ENCODE measurements at regions not wholly inside any gene's neighbourhood (a gene's known extent, or its start where the extent isn't known, plus 50 kb on each side); places are given as distances from the start of the nearest gene placed in this dataset.
"Not testable (repeated sequence)": the region's sequence is repeated elsewhere in the genome, so short reads cannot be mapped to it uniquely, and the experiment has no call there.

DNA sequence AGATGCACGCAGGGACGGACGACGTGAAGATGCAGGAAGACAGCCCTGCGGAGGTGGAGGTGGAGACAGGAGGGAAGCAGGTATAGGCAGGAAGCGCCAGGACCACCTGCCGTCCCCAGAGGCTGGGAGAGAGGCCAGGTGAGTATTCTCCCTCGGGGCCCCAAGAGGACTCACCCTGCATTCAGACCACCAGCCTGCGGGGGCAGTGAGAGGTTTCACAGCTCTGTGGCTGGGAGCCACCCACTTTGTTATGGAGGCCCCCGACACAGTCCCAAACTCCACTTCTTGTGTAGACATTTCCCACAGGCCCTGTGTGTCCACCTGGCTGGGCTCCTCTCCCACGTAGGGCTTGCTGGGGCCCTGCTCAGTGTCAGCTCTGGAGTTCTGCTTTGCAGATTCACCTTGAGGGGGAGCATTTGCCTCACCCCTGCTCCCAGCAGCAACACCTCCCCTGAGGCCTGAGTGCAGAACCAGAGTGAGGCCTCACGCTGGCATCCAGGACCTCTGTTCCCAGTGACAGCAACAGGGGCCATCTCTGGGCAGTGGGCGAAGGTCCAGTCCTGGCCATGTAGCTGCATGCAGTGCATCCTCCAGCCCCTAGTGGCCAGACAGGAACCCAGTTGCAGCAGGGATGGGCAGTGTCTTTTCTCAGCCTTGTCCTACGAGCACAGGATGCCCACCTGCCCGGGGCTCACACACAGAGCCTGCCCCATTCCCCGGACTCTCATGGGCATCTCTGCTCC lies 119.4 kb upstream of the IQSEC1 start:
- DNase-seq: no peak

DNA sequence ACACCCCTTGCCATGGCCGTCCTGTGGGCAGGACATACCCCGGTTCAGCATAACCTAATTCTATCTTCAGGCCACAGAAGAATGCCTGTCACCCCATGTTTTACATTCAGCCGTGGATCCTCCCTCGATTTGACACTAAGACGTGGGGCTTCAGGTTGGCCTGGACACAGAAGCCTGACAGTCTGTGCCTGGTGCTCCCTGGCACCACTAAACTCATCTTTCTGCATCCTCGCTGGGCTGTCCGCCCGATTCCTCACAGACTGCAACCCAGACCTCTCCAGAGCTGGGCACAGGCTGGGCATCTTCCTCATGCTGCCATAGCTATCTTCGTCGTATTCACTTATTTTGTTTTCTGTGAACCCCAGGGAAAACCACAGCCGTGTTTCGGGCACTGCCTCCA lies 117.8 kb upstream of the IQSEC1 start:
- no peak for DNase-seq

DNA sequence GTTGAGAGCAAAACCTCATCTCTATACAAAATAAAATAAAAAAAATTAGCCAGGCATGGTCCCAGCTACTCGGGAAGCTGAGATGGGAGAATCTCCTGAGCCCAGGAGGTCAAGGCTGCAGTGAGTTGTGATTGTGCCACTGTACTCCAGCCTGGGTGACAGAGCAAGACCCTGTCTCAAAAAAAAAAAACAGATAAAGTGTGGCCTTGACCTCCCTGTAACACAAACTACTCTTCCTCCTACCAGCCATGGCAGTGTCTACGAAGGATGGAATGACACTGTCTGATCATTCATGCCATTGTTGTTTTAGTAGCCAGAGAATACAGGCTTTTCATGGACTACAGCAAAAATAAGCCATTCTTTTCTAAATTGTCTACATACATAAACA lies 117.1 kb upstream of the IQSEC1 start:
- no peak for DNase-seq

DNA sequence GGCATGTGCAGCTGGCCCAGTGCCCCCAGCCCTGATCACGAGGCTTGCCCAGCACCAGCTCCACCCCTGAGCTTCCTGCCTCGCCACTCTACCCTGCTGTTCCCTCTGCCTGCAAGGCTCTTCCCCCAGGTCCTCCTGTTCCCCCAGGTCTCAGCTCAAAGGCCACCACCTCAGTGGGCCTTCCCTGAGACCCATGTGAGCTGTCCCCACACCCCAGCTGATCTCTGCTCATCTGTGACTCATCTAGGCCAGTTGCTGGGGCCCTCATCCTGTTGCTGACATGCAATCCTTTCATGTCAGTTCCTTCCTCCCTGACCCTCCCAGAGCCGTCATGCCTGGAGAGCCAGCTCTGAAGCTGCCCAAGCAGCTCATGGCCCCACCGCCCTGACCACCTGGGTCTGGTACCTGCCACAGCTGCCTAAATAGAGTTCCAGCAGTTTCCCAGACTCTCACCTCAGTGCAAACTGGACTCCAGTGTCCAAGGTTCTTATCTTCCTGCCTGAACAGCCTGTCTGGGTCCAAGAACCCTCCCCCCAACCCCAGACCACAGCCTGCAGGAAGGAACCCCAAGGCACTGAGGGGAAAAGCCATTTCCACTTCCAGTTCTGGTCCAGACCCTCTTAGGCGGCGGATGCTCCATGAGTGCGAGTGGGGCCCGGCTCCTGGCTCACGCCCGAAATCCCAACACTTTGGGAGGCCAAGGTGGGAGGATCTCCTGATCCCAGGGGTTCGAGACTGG lies 116.6 kb upstream of the IQSEC1 start:
- DNase-seq: no peak

DNA sequence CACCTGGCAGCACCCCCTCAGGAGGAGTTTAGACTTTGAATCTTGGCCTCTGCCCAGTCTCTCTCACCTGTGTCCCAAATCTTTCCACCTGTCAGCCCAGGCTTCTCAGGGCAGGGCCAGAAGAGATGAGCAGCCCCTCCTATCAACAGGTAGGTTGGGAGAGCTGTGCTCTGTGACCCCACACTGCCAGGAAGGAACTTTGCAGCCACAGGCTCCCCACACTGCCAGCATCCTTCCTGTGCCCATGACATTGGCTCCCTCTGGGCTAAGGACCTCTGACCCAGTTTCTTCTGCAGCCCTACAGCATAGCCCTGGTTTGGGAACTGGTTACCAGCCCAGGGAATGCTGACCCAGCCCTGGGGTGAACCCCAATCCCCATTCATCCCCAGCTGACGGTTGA lies 115.7 kb upstream of the IQSEC1 start:
- no peak for DNase-seq

DNA sequence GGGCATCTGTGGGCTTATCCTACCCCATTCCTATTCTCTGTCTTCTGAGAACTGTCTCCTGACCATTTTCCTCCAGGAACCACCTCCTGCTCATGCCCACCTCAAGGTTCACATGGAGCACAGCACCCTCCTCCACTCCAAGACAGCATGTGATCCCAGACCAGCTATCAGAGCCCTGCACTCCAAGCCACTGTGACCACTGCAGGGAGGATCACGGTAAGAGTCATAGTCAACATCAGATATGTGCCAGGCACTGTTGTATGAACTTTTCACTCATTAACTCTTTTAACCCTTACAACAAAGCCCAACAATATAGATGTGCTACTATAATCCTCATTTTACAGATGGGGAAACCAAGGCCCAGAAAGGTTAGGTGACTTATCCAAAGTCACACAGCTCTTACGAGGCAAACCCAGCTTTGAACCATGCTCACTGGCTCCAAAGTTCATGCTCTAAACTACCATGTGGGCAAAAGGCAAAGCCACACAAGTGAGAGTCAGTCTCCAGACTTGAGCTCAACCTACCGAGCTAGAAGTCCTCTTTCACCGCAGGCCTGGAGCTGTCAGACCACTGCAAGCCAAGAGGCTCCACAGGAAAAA lies 115.1 kb upstream of the IQSEC1 start:
- DNase-seq: no peak

DNA sequence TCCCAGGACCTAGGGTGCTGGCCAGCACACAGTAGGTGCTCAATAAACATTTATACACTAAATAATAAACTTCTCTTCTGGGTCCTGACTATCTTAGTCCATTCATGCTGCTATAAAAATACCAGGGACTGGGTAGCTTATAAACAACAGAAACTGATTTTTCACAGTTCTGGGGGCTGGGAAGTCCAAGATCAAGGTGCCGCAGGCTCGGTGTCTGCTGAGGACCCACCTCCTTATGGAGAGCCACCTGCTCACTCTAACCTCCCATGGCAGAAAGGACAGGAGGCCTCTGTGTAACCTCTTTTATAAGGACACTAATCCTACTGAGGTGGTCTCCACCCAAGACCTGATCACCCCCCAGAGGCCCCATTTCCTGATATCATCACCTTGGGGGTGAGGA lies 114.4 kb upstream of the IQSEC1 start:
- no peak for DNase-seq

DNA sequence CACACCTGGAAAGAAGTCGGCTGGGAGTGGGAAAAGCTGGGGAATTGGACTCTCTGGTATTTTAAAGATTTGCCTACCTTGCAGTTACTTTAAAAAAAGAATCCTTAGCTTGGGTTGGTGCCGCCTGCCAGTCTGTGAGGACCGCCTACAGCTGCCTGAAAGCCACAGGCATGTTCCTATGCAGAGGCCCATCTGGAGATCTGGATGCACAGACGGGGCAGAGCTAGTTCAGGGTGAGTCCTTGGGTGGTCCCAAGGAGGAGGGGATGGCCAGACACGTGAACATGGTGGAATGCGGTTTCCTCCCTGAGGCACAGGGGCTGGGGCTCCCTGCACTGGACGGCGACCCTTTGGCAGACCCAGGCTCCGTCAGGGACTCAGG lies 113.2 kb upstream of the IQSEC1 start:
- no peak for DNase-seq

DNA sequence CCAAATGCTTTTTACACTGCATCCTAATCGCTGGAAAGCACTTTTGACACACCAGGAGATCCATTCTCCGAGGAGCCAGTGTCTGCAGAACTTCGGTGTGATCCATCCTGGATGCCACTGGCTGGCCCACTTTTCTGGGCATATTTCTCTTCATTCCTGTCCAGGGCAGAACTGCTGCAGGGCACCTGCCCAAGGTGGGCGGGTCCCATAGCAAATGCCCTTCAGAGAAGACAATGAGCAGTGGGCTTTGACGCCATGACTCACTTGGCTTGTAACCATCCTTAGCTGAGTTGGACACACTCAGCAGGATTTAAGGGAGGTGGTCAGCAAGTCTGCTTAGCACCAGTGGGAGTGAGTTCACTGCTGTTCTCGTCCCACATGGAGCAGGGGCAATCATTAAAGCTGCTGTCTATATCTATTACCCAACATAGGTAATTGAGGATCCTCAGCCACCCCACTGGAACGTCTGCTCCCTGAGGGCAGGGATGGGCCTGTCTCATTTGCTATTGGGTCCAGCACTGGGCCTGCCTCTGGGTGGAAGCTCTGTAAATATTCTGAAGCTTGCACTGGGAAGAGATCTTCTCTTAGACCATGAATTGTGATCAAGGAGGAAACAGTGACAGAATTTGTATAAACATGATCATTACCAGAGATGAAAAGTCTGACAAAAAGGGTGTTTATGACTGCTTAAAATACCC lies 112.7 kb upstream of the IQSEC1 start:
- DNase-seq: no peak

DNA sequence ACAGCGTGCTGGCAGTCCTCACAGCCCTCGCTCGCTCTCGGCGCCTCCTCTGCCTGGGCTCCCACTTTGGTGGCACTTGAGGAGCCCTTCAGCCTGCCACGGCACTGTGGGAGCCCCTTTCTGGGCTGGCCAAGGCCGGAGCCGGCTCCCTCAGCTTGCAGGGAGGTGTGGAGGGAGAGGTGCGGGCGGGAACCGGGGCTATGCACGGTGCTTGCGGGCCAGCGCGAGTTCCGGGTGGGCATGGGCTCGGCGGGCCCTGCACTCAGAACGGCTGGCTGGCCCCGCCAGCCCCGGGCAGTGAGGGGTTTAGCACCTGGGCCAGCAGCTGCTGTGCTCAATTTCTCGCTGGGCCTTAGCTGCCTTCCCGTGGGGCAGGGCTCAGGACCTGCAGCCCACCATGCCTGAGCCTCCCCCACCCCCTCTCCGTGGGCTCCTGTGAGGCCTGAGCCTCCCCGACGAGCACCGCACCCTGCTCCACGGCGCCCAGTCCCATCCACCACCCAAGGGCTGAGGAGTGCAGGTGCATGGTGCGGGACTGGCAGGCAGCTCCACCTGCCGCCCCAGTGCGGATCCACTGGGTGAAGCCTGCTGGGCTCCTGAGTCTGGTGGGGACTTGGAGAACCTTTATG lies 106.5 kb upstream of the IQSEC1 start:
- DNase-seq: not testable (repeated sequence)

DNA sequence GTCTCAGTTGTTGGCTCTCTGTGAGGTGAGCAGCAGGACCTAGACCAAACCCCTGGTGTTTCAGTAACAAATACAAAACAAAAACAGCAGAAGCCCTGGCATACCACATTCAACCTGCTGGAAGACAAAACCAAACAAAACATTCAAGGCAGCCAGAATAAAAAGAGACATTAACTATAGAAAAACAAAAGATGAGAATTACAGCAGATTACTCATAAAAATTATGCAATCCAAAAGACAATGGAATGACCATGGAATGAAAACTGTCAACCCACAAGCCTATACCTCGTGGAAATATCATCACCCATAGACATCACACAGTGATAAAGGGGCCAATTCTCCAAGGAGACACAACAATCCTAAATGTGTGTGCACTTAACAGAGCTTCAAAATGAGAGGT lies 106.0 kb upstream of the IQSEC1 start:
- no peak for DNase-seq

DNA sequence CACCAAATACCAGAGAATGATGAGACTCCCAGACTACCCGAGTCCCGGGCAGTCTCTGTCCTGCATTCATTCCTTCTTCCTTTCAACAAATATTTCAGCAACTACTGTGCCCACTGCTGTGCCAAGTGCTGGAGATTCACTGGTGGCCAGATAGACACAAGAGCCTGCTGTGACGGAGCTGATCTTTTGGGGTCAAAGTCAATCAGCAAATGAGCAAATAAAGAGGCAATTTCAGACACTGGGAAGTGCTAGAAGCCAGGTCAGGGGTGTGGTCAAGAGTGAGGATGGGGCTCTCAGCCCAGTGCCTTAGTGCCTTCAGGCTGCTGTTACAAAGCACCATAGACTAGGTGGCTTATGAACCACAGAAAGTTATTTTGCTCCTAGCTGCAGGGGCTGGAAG lies 104.9 kb upstream of the IQSEC1 start:
- DNase-seq: no peak

DNA sequence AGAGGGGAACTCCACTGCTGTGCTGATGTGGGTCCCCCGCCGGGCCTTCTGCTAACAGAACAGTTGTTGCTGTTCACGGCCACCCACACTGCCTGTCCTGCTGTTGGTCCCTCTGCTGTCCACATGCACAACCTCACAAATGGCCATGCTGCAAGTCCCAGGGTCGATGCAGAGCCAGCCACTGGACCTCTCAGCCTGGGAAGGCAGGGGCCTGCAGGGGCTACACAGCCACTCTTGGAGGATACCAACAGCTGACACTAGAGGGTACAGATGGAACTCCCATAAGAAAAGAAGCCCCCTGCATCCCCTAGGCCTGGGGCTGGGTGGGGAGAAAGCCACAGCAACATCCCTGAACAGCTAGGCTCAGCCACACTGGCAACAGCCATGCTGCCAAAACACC lies 104.4 kb upstream of the IQSEC1 start:
- DNase-seq: no peak

DNA sequence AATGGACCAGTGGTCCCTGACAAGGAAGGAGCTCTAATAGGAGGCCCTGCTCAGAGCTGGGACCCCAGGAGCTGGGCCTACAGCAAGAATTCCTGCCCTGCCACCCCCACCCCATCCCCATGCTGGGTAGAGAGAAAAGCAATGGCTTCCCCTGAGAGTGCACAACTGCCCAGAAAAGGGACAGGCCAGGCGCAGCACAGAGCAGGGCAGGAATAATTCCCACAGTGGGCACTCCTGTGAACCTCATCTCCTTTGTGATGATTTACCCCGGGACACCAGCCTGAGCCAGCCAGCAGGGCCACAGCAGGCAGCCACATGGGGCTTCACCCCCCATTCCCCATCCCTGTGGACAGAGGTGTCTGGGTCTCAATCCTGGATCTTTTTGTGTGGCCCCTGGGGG lies 104.0 kb upstream of the IQSEC1 start:
- no peak for DNase-seq

DNA sequence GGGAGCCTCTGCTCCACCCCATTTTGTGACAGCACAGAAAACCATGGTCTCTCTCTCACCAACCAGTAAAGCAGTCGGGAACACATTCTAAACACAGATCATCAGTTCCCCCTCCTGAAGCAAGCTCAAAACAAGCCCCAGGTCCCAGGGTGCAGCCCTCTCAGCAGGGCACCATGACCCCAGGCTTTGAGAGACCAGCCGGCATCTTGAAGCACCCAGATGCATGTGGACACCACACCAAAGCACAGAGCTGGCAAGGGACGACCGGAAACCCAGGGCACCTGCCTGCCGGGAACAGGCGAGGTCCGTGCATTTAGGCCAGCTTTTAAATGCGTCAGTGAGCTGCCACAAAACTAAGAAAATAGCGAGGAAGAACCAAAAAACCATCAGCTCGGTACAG lies 103.2 kb upstream of the IQSEC1 start:
- DNase-seq: no peak

DNA sequence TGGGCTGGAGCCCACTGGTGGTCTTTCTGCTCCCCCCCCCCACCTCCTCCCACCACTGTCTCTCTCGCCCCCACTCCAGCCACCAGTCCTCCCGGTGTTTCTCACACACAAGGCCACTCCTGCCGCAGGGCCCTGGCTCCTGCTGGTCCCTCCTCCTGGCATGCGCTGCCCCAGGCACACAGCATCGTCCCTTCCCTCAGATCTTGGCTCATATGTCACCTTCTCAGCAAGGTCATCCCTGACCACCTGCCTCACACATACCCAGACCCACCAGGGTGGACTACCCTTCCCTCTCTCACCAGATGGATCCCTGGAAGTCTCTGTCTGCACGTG lies 101.5 kb upstream of the IQSEC1 start:
- DNase-seq: no peak

DNA sequence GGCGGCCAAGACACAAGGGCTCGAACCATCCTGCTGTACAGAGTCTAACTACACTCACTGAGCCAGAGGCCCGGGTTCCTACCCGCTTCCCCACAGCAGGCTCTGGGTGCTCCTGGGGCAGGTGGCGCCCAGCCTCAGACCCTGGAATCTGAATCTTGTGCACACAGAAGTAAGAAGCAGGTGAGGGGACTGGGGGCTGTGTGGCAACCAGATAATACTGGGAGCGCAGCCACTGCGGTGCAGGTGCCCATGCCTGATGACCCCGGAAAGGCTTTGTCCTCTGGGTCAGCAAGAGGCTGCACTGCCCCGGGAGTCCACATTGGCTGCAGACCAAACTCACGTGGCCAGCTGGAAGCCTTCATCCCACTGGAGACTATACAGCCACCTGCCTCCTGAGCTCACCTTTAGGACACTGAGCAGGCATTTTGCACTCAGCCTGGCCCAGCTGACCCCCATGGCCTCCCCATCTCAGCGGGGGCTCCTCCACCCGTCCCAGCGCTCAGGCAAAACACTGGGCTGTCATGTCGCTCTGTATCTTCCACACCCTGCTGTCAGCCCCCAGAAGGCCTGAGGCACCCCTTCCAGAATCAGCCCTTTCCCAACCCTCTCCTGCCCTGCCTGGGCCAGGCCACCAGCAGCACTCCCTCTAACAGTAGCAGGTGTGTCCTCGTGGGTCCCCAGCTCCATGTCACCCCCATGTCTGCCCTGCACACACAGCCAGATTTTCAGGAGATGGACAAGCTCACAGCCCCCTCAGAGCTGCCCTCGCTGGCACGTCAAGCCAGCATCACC lies 101.0 kb upstream of the IQSEC1 start:
- no peak for DNase-seq

DNA sequence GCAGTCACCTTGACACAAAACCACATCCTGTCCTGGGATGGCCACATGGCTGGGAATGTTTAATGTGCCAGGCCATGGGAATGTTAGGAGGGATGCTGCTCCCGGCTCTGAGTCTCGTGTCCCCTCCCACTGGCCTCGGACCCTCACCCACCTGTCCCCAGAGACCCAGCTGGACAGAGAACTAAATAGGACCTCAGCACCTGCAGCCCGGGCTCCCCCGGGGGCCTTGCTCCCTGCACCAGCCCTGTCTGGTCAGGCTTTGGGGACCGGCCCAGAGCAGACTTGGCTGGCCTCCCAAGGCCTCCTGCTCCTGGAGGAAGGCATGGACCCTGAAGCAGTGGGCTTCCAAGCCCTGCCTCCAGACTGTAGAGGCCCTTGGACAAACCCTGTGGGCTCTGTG lies 100.0 kb upstream of the IQSEC1 start:
- DNase-seq: no peak

DNA sequence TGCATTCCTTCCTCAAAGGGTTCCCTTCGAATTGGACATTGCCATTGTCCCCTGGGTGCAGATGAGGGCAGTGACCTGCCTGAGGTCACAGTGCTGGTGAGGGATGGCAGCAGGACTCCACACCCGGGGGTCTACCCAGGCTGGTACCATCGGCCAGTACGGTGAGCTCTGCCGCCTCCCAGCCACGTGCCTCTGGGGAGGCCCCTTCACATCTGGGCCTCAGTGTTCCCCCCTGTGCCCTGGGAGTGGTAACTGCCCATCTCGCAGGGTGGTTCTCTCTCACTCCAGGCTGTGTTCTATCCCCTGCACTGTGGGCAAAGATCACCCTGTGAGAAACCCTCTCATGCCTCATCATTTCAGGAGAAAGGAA lies 99.4 kb upstream of the IQSEC1 start:
- no peak for DNase-seq

DNA sequence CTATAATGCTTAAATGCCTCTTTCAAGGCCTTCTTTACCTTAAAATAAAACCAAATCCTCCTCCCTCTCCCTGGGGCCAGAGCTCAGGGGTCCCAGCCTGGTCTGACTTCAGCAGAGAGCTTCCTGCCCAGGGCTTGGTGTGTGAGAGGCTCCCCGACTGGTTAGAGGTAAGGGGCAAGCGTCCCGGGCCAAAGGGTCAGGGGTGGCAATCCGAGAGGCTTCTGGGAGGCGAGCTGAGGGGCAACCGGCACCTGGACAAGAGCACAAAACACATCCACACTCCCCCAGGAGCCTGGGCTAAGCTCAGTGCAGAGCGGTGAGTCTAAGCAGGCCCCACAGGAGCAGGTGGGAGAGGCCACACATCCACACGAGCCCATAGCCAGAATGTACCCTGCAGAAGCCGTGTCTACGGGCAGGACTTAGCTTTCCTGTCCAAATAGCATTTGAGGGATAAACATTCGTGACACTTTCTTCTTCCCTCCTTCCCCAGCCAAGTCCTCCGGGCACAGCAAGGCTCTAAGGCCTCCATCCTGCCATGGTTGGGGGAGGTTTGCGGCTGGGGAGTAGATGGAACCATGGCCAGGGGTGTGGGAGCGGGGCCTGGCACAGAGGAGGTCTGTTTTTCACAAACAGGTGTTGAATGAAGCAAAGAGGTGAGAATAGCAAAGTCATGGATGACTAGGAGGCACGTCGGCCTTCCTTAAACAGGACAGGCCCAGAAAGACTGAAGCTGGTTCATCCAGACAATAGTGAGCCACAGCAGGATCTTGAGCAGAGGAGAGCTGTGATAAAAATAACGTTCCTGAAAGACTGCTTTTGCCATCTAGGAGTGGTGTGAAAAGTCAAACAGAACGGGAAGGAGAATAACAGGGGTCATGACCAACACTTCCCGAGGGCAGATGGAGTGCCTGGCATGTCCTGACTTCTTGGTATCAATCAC lies 98.7 kb upstream of the IQSEC1 start:
- DNase-seq: no peak

DNA sequence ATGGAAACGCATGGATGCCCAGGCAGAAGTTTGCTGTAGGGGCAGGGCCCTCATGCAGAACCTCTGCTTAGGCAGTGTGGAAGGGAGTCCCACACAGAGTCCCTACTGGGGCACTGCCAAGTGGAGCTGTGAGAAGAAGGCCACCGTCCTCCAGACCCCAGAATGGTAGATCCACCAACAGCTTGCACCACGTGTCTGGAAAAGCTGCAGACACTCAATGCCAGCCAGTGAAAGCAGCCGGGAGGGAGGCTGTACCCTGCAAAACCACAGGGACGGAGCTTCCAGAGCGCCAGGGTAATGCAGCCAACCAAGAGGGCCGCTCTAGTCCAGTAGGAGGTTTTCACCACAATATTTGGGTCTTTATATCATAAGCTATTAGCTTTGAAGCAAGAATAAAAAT lies 97.1 kb upstream of the IQSEC1 start:
- DNase-seq: no peak

All from hindlimb muscle (tissue), 1 donor.